K562 (cell line): ENCODE measurements at regions not wholly inside any gene's neighbourhood (a gene's known extent, or its start where the extent isn't known, plus 50 kb on each side); places are given as distances from the start of the nearest gene placed in this dataset.

ENCODE experiments used
- ATAC-seq: fragments of 200-7000 bp; cut with Tn5 transposase; 3 replicates; pipeline ENCODE4 v1.9.1; 2020; ENCODE audit warnings: moderate library complexity
- BruUV-seq: library from RNA; stranded (reverse); fragments of 400-500 nt; replicated peaks from 2 replicates; lab custom pipeline; 2021; lab: Mats Ljungman, UMichigan
- CTCF ChIA-PET: fragments of 300-600 bp; formaldehyde crosslinking; extraction: SDS; loops from one replicate; lab custom pipeline; 2021; ENCODE audit warnings: low intra/inter-chr PET ratio; lab: Yijun Ruan, JAX
- POLR2A ChIA-PET: fragments of 300-600, 350-650 bp; sonication (Branson Sonifier 250); formaldehyde crosslinking; extraction: SDS; loops from one replicate; lab custom pipeline; 2021; ENCODE audit warnings: antibody characterized with exemption, inconsistent platforms; lab: Yijun Ruan, JAX
- DNase-seq, 4 experiments: peaks; one replicate each; pipeline versions ENCODE4 v3.0.0 to v3.0.0-alpha.2; 2011 to 2018; ENCODE audit warnings: low spot score in 3 of 4, mixed read lengths in 3 of 4; ENCODE audit errors: extremely low read depth in 1 of 4
- FAIRE-seq: peaks from 2 replicates; lab custom pipeline; 2011; peaks lifted over from hg19 to GRCh38; lab: Jason Lieb, UNC
- H2AFZ ChIP-seq: 2 replicates; pipeline ENCODE4 v1.6.0; 2011; ENCODE audit warnings: low read depth, low read length, control low read depth, inconsistent platforms
- H3K27ac ChIP-seq: fragments of 200-600 bp; 3 replicates; pipeline ENCODE4 v1.8.0; 2011; ENCODE audit warnings: low read depth, mild to moderate bottlenecking, control low read depth, inconsistent platforms, low read length, moderate library complexity, mixed read lengths; ENCODE audit errors: extremely low read depth
- H3K27me3 ChIP-seq, 2 experiments: fragments of 300-600 bp in 1 of 2; 2 replicates in 1 of 2; 3 replicates in 1 of 2; pipeline versions ENCODE4 v1.6.0 to v1.8.0; 2011; ENCODE audit warnings: inconsistent platforms in 2 of 2, low read length in 2 of 2, mild to moderate bottlenecking in 1 of 2, mixed read lengths in 1 of 2, moderate library complexity in 1 of 2; ENCODE audit not compliant: control insufficient read depth in 2 of 2, insufficient read depth in 2 of 2
- H3K36me3 ChIP-seq: fragments of 300-600 bp; 3 replicates; pipeline ENCODE4 v1.8.0; 2011; ENCODE audit warnings: mild to moderate bottlenecking, low read length, inconsistent platforms; ENCODE audit not compliant: control insufficient read depth, insufficient read depth
- H3K4me1 ChIP-seq, 2 experiments: fragments of 200-600 bp in 1 of 2; replicated peaks in 1 of 2; 2 replicates in 1 of 2; 3 replicates in 1 of 2; pipeline versions ENCODE4 v1.5.1 to v1.8.0; 2011; ENCODE audit warnings: inconsistent platforms in 2 of 2, low read length in 2 of 2, mild to moderate bottlenecking in 1 of 2, mixed read lengths in 1 of 2, moderate library complexity in 1 of 2; ENCODE audit not compliant: control insufficient read depth in 2 of 2, insufficient read depth in 2 of 2
- H3K4me2 ChIP-seq: 2 replicates; pipeline ENCODE4 v1.6.1; 2011; ENCODE audit warnings: low read length, control low read depth, inconsistent platforms, mixed read lengths; ENCODE audit not compliant: insufficient read depth
- H3K4me3 ChIP-seq: fragments of 200-600 bp; sonication (generic), shearing (Covaris generic); 2 replicates; pipeline ENCODE4 v1.5.1; 2016; ENCODE audit warnings: control low read depth, inconsistent platforms
- H3K79me2 ChIP-seq: fragments of 200-600 bp; 3 replicates; pipeline ENCODE4 v1.8.0; 2011; ENCODE audit warnings: low read length, inconsistent platforms; ENCODE audit not compliant: control insufficient read depth, insufficient read depth
- H3K9ac ChIP-seq, 2 experiments: 2 replicates each; pipeline versions ENCODE4 v1.6.0 to v1.6.1; 2011; ENCODE audit warnings: low read depth in 2 of 2, low read length in 2 of 2, control low read depth in 1 of 2, inconsistent platforms in 1 of 2, mild to moderate bottlenecking in 1 of 2, mixed read lengths in 1 of 2; ENCODE audit not compliant: insufficient read depth in 1 of 2
- H3K9me1 ChIP-seq: one replicate; pipeline ENCODE4 v1.6.0; 2011; ENCODE audit warnings: inconsistent platforms, mild to moderate bottlenecking, low read length, moderate library complexity; ENCODE audit not compliant: control insufficient read depth, insufficient read depth
- H3K9me3 ChIP-seq: replicated peaks from 2 replicates; pipeline ENCODE4 v1.5.1; 2011; ENCODE audit warnings: low read depth, low read length, inconsistent platforms; ENCODE audit not compliant: control insufficient read depth, insufficient read depth
- H4K20me1 ChIP-seq: replicated peaks from 2 replicates; pipeline ENCODE4 v1.6.1; 2011; ENCODE audit warnings: low read length, inconsistent platforms, mixed read lengths; ENCODE audit not compliant: control insufficient read depth, insufficient read depth
- ARID1B ChIP-seq: fragments of 450-650 bp; IDR thresholded peaks from 2 replicates; pipeline ENCODE4 v1.6.1; 2016; ENCODE audit warnings: antibody characterized with exemption, mild to moderate bottlenecking, inconsistent platforms
- ARID4B ChIP-seq: sonication (generic); formaldehyde crosslinking; IDR thresholded peaks from 2 replicates; pipeline ENCODE4 v1.8.0; 2022; ENCODE audit warnings: mild to moderate bottlenecking, missing genetic modification reagents
- C11orf30 ChIP-seq: fragments of 450-650 bp; IDR thresholded peaks from 2 replicates; pipeline ENCODE4 v1.6.1; 2016; ENCODE audit warnings: low read depth, mild to moderate bottlenecking
- FOXP1 ChIP-seq: sonication (generic); formaldehyde crosslinking; IDR thresholded peaks from 2 replicates; pipeline ENCODE4 v1.8.0; 2022; ENCODE audit warnings: mild to moderate bottlenecking, missing genetic modification reagents
- JUN ChIP-seq, 2 experiments: sonication (generic) in 1 of 2; formaldehyde crosslinking in 1 of 2; IDR thresholded peaks; 2 replicates each; pipeline versions ENCODE4 v1.6.1 to v1.8.0; 2012 to 2022; ENCODE audit warnings: borderline replicate concordance in 2 of 2, mild to moderate bottlenecking in 2 of 2, improper control_type of control experiment in 1 of 2, low read depth in 1 of 2, low read length in 1 of 2, missing genetic modification reagents in 1 of 2
- NBN ChIP-seq: fragments of 450-650 bp; IDR thresholded peaks from 2 replicates; pipeline ENCODE4 v1.6.1; 2016; ENCODE audit warnings: low read depth, mild to moderate bottlenecking
- NEUROD1 ChIP-seq: fragments of 150-350 bp; IDR thresholded peaks from 2 replicates; pipeline ENCODE4 v1.6.1; 2014; ENCODE audit warnings: borderline replicate concordance, low read length, low read depth; ENCODE audit not compliant: partially characterized antibody
- SLC30A9 ChIP-seq: fragments of 250-450 bp; sonication (Bioruptor Pico); IDR thresholded peaks from 2 replicates; pipeline ENCODE4 v1.8.0; 2022; ENCODE audit warnings: mild to moderate bottlenecking, moderate library complexity
- TAL1 ChIP-seq: fragments of 450-650 bp; IDR thresholded peaks from 2 replicates; pipeline ENCODE4 v1.6.1; 2016; ENCODE audit warnings: mild to moderate bottlenecking
- WGBS: fragments of 100-300 bp; shearing (Covaris generic); methylation state at CpG from one replicate; pipeline ENCODE4 v1.1.6; 2016; ENCODE audit warnings: low coverage, mixed read lengths; ENCODE audit not compliant: insufficient coverage; ENCODE audit errors: missing lambda C conversion rate; 5-methylcytosine and 5-hydroxymethylcytosine counted together
- in situ Hi-C: fragments of 300-500 bp; cut with MboI; formaldehyde crosslinking; loops from 4 replicates; pipeline ENCODE4 v1.15.0; 2018; ENCODE audit warnings: inconsistent platforms, mixed read lengths
- intact Hi-C: fragments of 100-400 bp; cut with micrococcal nuclease; formaldehyde crosslinking; loops from 2 replicates; pipeline ENCODE4 v1.14.2; 2022
- TF ChIP-seq, protein P1 (sequence below): fragments of 450-650 bp; formaldehyde crosslinking; IDR thresholded peaks from 2 replicates; pipeline ENCODE4 v1.4.0; 2020; ENCODE audit warnings: mild to moderate bottlenecking
- TF ChIP-seq, protein P2 (sequence below), 3 experiments: fragments of 200-800 bp in 1 of 3; sonication (Bioruptor generic) in 1 of 3; sonication (generic) in 1 of 3; formaldehyde crosslinking in 1 of 3; IDR thresholded peaks; 2 replicates each; pipeline versions ENCODE4 v1.6.1 to v1.8.0; 2016 to 2022; ENCODE audit warnings: mild to moderate bottlenecking in 2 of 3, missing compliant biosample characterization in 2 of 3, missing genetic modification characterization in 2 of 3, missing genetic modification reagents in 1 of 3

GRCh38 chr1:228552596-228553176 lies 65.5 kb downstream of the RNF187 start (continued):
- TF ChIP-seq TAL1: no peak
- no peak for TF ChIP-seq ARID1B
- TF ChIP-seq JUN (IDR thresholded peaks at IDR 0.05; ENCODE audit: borderline replicate concordance, low read depth, low read length): no peak
- no peak for TF ChIP-seq JUN (CRISPR knock-in tag; IDR thresholded peaks at IDR 0.05; ENCODE audit: borderline replicate concordance)
- TF ChIP-seq, protein P1, sequence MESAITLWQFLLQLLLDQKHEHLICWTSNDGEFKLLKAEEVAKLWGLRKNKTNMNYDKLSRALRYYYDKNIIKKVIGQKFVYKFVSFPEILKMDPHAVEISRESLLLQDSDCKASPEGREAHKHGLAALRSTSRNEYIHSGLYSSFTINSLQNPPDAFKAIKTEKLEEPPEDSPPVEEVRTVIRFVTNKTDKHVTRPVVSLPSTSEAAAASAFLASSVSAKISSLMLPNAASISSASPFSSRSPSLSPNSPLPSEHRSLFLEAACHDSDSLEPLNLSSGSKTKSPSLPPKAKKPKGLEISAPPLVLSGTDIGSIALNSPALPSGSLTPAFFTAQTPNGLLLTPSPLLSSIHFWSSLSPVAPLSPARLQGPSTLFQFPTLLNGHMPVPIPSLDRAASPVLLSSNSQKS: no peak
- TF ChIP-seq NBN: no peak
- TF ChIP-seq FOXP1: no peak

DNA sequence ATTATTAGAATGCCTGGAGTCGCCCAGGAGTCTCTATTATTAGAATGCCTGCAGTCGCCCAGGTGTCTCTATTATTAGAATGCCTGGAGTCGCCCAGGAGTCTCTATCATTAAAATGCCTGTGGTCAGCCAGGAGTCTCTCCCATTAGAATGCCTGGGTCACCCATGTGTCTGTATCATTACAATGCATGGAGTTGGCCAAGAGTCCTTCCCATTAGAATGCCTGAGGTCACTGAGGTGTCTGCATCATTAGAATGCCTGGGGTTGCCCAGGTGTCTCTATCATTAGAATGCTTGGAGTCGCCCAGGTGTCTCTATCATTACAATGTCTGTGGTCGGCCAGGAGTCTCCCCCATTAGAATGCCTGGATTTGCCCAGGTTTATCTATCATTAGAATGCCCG lies 66.9 kb downstream of the RNF187 start:
- Histone ChIP-seq H2AFZ (no peak overlapping the region), H3K27me3 (no peaks in the 10 kb centered on the region), H3K9ac (no peak overlapping the region), H3K4me1 (peaks cover 0 to 24% of the 10 kb centered on the region in 2 experiments; a peak in 2 of 5 replicates), H3K4me2 (no peak overlapping the region), H3K36me3 (no peaks in the 10 kb centered on the region), H3K9me3 (no peaks in the 10 kb centered on the region), H3K4me3 (no peak overlapping the region), H4K20me1 (no peaks in the 10 kb centered on the region), H3K9me1 (no peaks in the 10 kb centered on the region), H3K27ac (no peak overlapping the region), H3K79me2 (no peaks in the 10 kb centered on the region)
- no peak for FAIRE-seq
- no peak for ATAC-seq
- BruUV-seq: no TSS peak
- DNase-seq: no peak
- ChIA-PET CTCF (no interaction called here), POLR2A (interaction anchor here (0.6 kb wide), 1 partner anchor 54 kb away, joined by 3 read pairs; no protein-coding TSS in a partner anchor)
- WGBS: 1% methylated on average over 5 of the region's 6 CpGs
- in situ Hi-C loops: no loop called here
- intact Hi-C loops: no loop called here
- TF ChIP-seq SLC30A9 (CRISPR knock-in tag) (no peak), C11orf30 (no peak), NEUROD1 (no peak), ARID4B (CRISPR knock-in tag) (no peak)
- TF ChIP-seq, protein P2, sequence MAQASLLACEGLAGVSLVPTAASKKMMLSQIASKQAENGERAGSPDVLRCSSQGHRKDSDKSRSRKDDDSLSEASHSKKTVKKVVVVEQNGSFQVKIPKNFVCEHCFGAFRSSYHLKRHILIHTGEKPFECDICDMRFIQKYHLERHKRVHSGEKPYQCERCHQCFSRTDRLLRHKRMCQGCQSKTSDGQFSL (CRISPR knock-in tag; IDR thresholded peaks at IDR 0.05): no peak
- TF ChIP-seq, protein P2 (tag; IDR thresholded peaks at IDR 0.05): no peak
